Breast epithelium (tissue), 3 donors: ENCODE measurements at regions not wholly inside any gene's neighbourhood (a gene's known extent, or its start where the extent isn't known, plus 50 kb on each side); places are given as distances from the start of the nearest gene placed in this dataset.
"Not testable (repeated sequence)": the region's sequence is repeated elsewhere in the genome, so short reads cannot be mapped to it uniquely, and the experiment has no call there.

Source experiments
- CTCF ChIP-seq, 3 donors: fragments of 450-650 bp; IDR thresholded peaks; one replicate each; pipeline ENCODE4 v1.5.1; 2016 to 2017; ENCODE audit warnings: antibody characterized with exemption in 3 of 3, mild to moderate bottlenecking in 3 of 3, moderate library complexity in 3 of 3
- POLR2AphosphoS5 ChIP-seq, 3 donors: sonication (generic); formaldehyde crosslinking; IDR thresholded peaks; one replicate each; pipeline ENCODE4 v1.6.1; 2017; ENCODE audit warnings: antibody characterized with exemption in 3 of 3

DNA sequence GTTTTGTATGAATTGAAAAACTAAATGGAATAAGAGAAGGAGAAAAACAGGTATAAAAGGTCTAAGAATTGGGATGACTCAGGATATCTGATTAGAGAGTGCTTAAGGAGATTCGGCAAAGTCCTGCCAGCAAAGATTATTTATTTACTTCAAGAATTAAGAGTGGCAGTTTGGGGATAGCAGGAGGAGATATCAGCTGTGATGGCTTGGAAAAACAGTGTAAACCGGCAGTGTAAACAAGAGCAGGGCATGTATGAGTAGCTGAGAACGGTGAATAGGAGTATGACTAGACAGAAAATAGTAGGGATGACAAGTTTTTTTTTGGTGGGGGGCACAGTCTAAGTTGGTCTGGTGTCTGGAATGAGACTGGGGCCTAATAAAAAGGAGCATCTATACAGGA lies 231.9 kb upstream of the DUSP10 start:
- not testable (repeated sequence) for TF ChIP-seq CTCF, POLR2AphosphoS5 (IDR thresholded peaks at IDR 0.05)
